KBM-7 (cell line): ENCODE measurements at regions not wholly inside any gene's neighbourhood (a gene's known extent, or its start where the extent isn't known, plus 50 kb on each side); places are given as distances from the start of the nearest gene placed in this dataset.

Experiments used
- DNase-seq: peaks from one replicate; pipeline ENCODE4 v3.0.0-alpha.2; 2015
- in situ Hi-C: fragments of 300-500 bp; cut with MboI; formaldehyde crosslinking; loops from 2 replicates; pipeline ENCODE4 v1.14.3; 2020; ENCODE audit warnings: low sequenced_read_pairs, low pct_unique_long_range_greater_than_20kb, mixed read lengths

- in situ Hi-C loops: no loop called here
- DNase-seq: no peak
Observed at GRCh38 chr5:113866763-113867162, 353.3 kb downstream of the YTHDC2 start.

- in situ Hi-C loops: no loop called here
- DNase-seq: no peak
Observed at GRCh38 chr5:113869611-113870010, 356.1 kb downstream of the YTHDC2 start.

GRCh38 chr5:113871972-113872371 is 358.5 kb downstream of the YTHDC2 start:
- in situ Hi-C loops: no loop called here

GRCh38 chr5:113875096-113875495 is 361.6 kb downstream of the YTHDC2 start:
- DNase-seq: no peak
- in situ Hi-C loops: no loop called here

More at GRCh38 chr5:113871972-113872371, 358.5 kb downstream of the YTHDC2 start:
- no peak for DNase-seq

GRCh38 chr5:113891491-113891890 is 378.0 kb downstream of the YTHDC2 start:
- no peak for DNase-seq
- in situ Hi-C loops: no loop called here

GRCh38 chr5:113896789-113897188 is 383.3 kb downstream of the YTHDC2 start:
- no peak for DNase-seq
- in situ Hi-C loops: no loop called here

- in situ Hi-C loops: no loop called here
- no peak for DNase-seq
Observed at GRCh38 chr5:113897748-113898147, 384.3 kb downstream of the YTHDC2 start.

- DNase-seq: no peak
- in situ Hi-C loops: no loop called here
Observed at GRCh38 chr5:113900141-113900540, 386.6 kb downstream of the YTHDC2 start.

GRCh38 chr5:113900816-113901215 is 387.3 kb downstream of the YTHDC2 start:
- DNase-seq: no peak
- in situ Hi-C loops: no loop called here

GRCh38 chr5:113901718-113902117 is 388.2 kb downstream of the YTHDC2 start:
- in situ Hi-C loops: no loop called here
- DNase-seq: no peak

- DNase-seq: no peak
- in situ Hi-C loops: no loop called here
Observed at GRCh38 chr5:113902917-113903660, 389.6 kb downstream of the YTHDC2 start.

GRCh38 chr5:113909782-113910181 is 396.3 kb downstream of the YTHDC2 start:
- in situ Hi-C loops: no loop called here
- no peak for DNase-seq

GRCh38 chr5:113917997-113918396 is 404.5 kb downstream of the YTHDC2 start:
- in situ Hi-C loops: no loop called here
- DNase-seq: no peak

- in situ Hi-C loops: no loop called here
- no peak for DNase-seq
Observed at GRCh38 chr5:113922343-113922742, 408.8 kb downstream of the YTHDC2 start.

GRCh38 chr5:113935453-113935852 is 422.0 kb downstream of the YTHDC2 start:
- DNase-seq: no peak
- in situ Hi-C loops: no loop called here

- in situ Hi-C loops: no loop called here
- DNase-seq: no peak
Observed at GRCh38 chr5:113937301-113937700, 423.8 kb downstream of the YTHDC2 start.

- DNase-seq: no peak
- in situ Hi-C loops: no loop called here
Observed at GRCh38 chr5:113939988-113940387, 421.9 kb upstream of the KCNN2 start.

- DNase-seq: no peak
- in situ Hi-C loops: no loop called here
Observed at GRCh38 chr5:113950186-113950585, 411.7 kb upstream of the KCNN2 start.

- in situ Hi-C loops: no loop called here
- no peak for DNase-seq
Observed at GRCh38 chr5:113965225-113965624, 396.6 kb upstream of the KCNN2 start.

GRCh38 chr5:113969901-113970300 is 392.0 kb upstream of the KCNN2 start:
- no peak for DNase-seq
- in situ Hi-C loops: no loop called here

GRCh38 chr5:113971454-113971853 is 390.4 kb upstream of the KCNN2 start:
- in situ Hi-C loops: no loop called here
- no peak for DNase-seq
